Tibial nerve (tissue), 4 donors: ENCODE measurements at regions not wholly inside any gene's neighbourhood (a gene's known extent, or its start where the extent isn't known, plus 50 kb on each side); places are given as distances from the start of the nearest gene placed in this dataset.

Source experiments
- DNase-seq, 2 donors: peaks; one replicate each; pipeline ENCODE4 v3.0.0-alpha.2; 2019; ENCODE audit warnings: low spot score in 2 of 2
- H3K27ac ChIP-seq, 4 donors: fragments of 200-600 bp; sonication (generic) in 3 of 4; one replicate each; pipeline ENCODE4 v1.5.1; 2017 to 2019; ENCODE audit warnings: mild to moderate bottlenecking in 1 of 4
- H3K27me3 ChIP-seq, 2 donors: fragments of 200-600 bp; sonication (generic) in 1 of 2; one replicate each; pipeline versions ENCODE4 v1.5.1 to v1.6.0; 2017 to 2019
- H3K36me3 ChIP-seq, 3 donors: fragments of 200-600 bp; sonication (generic); one replicate each; pipeline ENCODE4 v1.5.1; 2018 to 2019
- H3K4me1 ChIP-seq, 4 donors: fragments of 200-600 bp; sonication (generic) in 3 of 4; one replicate each; pipeline ENCODE4 v1.5.1; 2017 to 2019
- H3K4me3 ChIP-seq, 4 donors: fragments of 200-600 bp; sonication (generic) in 3 of 4; one replicate each; pipeline ENCODE4 v1.5.1; 2017 to 2019; ENCODE audit warnings: mild to moderate bottlenecking in 1 of 4, moderate library complexity in 1 of 4
- H3K9me3 ChIP-seq, 4 donors: fragments of 200-600 bp; sonication (generic) in 3 of 4; one replicate each; pipeline ENCODE4 v1.5.1; 2017 to 2019
- EP300 ChIP-seq, 2 donors: sonication (generic); formaldehyde crosslinking; IDR thresholded peaks; one replicate each; pipeline ENCODE4 v1.6.1; 2017; ENCODE audit warnings: antibody characterized with exemption in 2 of 2, mild to moderate bottlenecking in 1 of 2
- POLR2A ChIP-seq, 2 donors: fragments of 450-650 bp; IDR thresholded peaks; one replicate each; pipeline ENCODE4 v1.6.1; 2017; ENCODE audit warnings: antibody characterized with exemption in 2 of 2, mild to moderate bottlenecking in 2 of 2, moderate library complexity in 2 of 2
- WGBS, 2 donors: methylation state at CpG; one replicate each; pipeline ENCODE4 v1.1.5; 2018; 5-methylcytosine and 5-hydroxymethylcytosine counted together
- TF ChIP-seq, protein P1 (sequence below), 5 experiments: fragments of 200-600 bp in 3 of 5; fragments of 450-650 bp in 2 of 5; sonication (generic) in 3 of 5; IDR thresholded peaks; one replicate each; pipeline ENCODE4 v1.5.1; 2016 to 2019; ENCODE audit warnings: antibody characterized with exemption in 5 of 5, mild to moderate bottlenecking in 3 of 5, moderate library complexity in 2 of 5

DNA sequence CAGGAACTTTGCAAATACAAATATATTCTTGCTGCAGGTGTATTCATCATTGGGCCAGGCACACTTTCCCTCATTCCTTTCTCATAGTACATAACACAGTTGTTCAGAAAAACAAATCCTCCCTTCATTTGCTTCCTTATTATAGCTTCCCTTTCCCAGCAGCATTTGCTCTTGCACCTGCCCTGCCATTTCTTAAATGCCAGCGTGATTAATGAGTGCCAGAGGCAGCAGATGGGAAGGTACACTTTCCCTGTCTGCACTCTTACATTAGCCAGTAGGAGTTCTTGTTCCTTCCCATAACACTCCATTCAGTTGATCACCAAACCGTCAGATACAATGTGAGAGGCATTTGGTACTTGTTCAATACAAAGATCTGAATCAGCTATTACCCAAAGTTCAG lies 128.5 kb upstream of the GAP43 start:
- H3K36me3 ChIP-seq: no peaks in the 10 kb centered on the region
- no peak for DNase-seq
- H3K4me3 ChIP-seq: no peak overlapping the region
- no peaks in the 10 kb centered on the region for H3K9me3 ChIP-seq
- no peak overlapping the region for H3K27ac ChIP-seq
- 79 to 93% methylated on average over 2 of the region's 2 CpGs for WGBS, 2 donors
- no peaks in the 10 kb centered on the region for H3K27me3 ChIP-seq
- TF ChIP-seq EP300 (IDR thresholded peaks at IDR 0.05): no peak
- TF ChIP-seq POLR2A (IDR thresholded peaks at IDR 0.05): no peak
- TF ChIP-seq, protein P1, sequence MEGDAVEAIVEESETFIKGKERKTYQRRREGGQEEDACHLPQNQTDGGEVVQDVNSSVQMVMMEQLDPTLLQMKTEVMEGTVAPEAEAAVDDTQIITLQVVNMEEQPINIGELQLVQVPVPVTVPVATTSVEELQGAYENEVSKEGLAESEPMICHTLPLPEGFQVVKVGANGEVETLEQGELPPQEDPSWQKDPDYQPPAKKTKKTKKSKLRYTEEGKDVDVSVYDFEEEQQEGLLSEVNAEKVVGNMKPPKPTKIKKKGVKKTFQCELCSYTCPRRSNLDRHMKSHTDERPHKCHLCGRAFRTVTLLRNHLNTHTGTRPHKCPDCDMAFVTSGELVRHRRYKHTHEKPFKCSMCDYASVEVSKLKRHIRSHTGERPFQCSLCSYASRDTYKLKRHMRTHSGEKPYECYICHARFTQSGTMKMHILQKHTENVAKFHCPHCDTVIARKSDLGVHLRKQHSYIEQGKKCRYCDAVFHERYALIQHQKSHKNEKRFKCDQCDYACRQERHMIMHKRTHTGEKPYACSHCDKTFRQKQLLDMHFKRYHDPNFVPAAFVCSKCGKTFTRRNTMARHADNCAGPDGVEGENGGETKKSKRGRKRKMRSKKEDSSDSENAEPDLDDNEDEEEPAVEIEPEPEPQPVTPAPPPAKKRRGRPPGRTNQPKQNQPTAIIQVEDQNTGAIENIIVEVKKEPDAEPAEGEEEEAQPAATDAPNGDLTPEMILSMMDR (IDR thresholded peaks at IDR 0.05): no peak
- H3K4me1 ChIP-seq: no peaks in the 10 kb centered on the region

- TF ChIP-seq, protein P1 (IDR thresholded peaks at IDR 0.05): no peak
- no peak for TF ChIP-seq POLR2A (IDR thresholded peaks at IDR 0.05)
- no peak for TF ChIP-seq EP300 (IDR thresholded peaks at IDR 0.05)
- H3K4me3 ChIP-seq: no peak overlapping the region
- no peaks in the 10 kb centered on the region for H3K9me3 ChIP-seq
- no peaks in the 10 kb centered on the region for H3K4me1 ChIP-seq
- H3K27me3 ChIP-seq: no peaks in the 10 kb centered on the region
- DNase-seq: no peak
- WGBS, 2 donors: 29 to 34% methylated on average over 1 of the region's 1 CpG
- H3K27ac ChIP-seq: no peak overlapping the region
- no peaks in the 10 kb centered on the region for H3K36me3 ChIP-seq
These were observed 124.9 kb upstream of the GAP43 start for GRCh38 chr3:115498421-115498820.

DNA sequence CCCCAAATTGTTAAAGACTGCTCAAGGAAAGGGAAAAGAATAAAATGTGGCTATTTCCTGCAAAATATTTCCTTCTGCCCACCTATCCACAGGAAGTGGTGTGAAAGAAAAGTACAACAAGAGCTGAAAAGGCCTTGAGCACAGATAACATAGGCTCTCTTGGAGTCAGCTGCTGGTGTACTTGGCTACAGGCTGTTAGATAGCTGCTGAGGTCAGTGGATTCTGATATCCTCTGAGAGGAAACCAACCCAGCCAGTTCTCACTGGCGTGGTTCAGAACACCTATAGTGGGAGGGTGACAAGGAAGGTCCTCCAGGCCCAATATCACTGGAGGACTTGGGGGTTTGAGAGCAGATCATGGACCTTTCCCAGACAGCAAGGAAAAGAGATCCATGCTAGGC lies 124.4 kb upstream of the GAP43 start:
- H3K4me1 ChIP-seq: no peaks in the 10 kb centered on the region
- no peak for DNase-seq
- H3K9me3 ChIP-seq: no peaks in the 10 kb centered on the region
- no peaks in the 10 kb centered on the region for H3K36me3 ChIP-seq
- H3K27ac ChIP-seq: no peak overlapping the region
- no peak for TF ChIP-seq POLR2A (IDR thresholded peaks at IDR 0.05)
- TF ChIP-seq, protein P1 (IDR thresholded peaks at IDR 0.05): no peak
- no peak for TF ChIP-seq EP300 (IDR thresholded peaks at IDR 0.05)
- no peak overlapping the region for H3K4me3 ChIP-seq
- WGBS, 2 donors: 76 to 94% methylated on average over 1 of the region's 1 CpG
- H3K27me3 ChIP-seq: no peaks in the 10 kb centered on the region

DNA sequence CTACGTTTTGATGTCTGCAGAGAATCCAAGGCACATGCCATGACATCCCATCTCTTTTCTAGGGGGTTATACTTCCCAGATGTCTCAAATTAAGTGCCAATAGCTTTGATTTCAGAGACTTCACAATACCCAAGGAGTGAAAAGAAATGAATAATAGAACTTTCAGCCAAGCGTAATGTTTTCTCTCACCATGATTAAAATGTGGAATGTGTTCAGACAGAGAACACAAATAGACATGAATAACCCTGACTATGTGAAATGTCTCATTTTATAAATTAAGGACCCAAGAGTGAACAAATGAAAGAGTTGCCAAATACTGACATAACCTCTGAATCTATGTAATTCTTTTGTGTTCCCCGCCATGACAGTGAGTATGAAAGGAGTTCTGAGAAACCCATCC lies 123.6 kb upstream of the GAP43 start:
- Histone ChIP-seq H3K4me1 (no peaks in the 10 kb centered on the region), H3K27ac (no peak overlapping the region), H3K36me3 (no peaks in the 10 kb centered on the region), H3K9me3 (no peaks in the 10 kb centered on the region), H3K27me3 (no peaks in the 10 kb centered on the region), H3K4me3 (no peak overlapping the region)
- TF ChIP-seq EP300 (IDR thresholded peaks at IDR 0.05) (no peak), POLR2A (IDR thresholded peaks at IDR 0.05) (no peak)
- TF ChIP-seq, protein P1 (IDR thresholded peaks at IDR 0.05): no peak
- 94 to 95% methylated on average over 3 of the region's 3 CpGs for WGBS, 2 donors
- no peak for DNase-seq

GRCh38 chr3:115500795-115501194 lies 122.5 kb upstream of the GAP43 start:
- Histone ChIP-seq H3K27ac (no peak overlapping the region), H3K4me3 (no peak overlapping the region), H3K27me3 (no peaks in the 10 kb centered on the region), H3K4me1 (no peaks in the 10 kb centered on the region), H3K36me3 (no peaks in the 10 kb centered on the region), H3K9me3 (peaks cover 0 to 5% (median 0%) of the 10 kb centered on the region in 4 donors)
- TF ChIP-seq EP300 (IDR thresholded peaks at IDR 0.05) (no peak), POLR2A (IDR thresholded peaks at IDR 0.05) (no peak)
- TF ChIP-seq, protein P1 (IDR thresholded peaks at IDR 0.05): no peak
- 28 to 43% methylated on average over 2 of the region's 2 CpGs for WGBS, 2 donors
- DNase-seq: no peak
